OCI-LY1 (cell line): ENCODE measurements at regions not wholly inside any gene's neighbourhood (a gene's known extent, or its start where the extent isn't known, plus 50 kb on each side); places are given as distances from the start of the nearest gene placed in this dataset.

ENCODE experiments used
- EZH2 ChIP-seq: fragments of 200-600 bp; sonication (generic), shearing (Covaris generic); IDR thresholded peaks from 2 replicates; pipeline ENCODE4 v1.8.0; 2017; ENCODE audit warnings: borderline replicate concordance, mixed run types, mild to moderate bottlenecking, antibody characterized with exemption, low read length, moderate library complexity, mixed read lengths
- TF ChIP-seq, protein P1 (sequence below): fragments of 200-600 bp; sonication (generic), shearing (Covaris generic); IDR thresholded peaks from 2 replicates; pipeline ENCODE4 v1.5.1; 2017; ENCODE audit warnings: mild to moderate bottlenecking, antibody characterized with exemption, low read length, moderate library complexity, mixed read lengths

DNA sequence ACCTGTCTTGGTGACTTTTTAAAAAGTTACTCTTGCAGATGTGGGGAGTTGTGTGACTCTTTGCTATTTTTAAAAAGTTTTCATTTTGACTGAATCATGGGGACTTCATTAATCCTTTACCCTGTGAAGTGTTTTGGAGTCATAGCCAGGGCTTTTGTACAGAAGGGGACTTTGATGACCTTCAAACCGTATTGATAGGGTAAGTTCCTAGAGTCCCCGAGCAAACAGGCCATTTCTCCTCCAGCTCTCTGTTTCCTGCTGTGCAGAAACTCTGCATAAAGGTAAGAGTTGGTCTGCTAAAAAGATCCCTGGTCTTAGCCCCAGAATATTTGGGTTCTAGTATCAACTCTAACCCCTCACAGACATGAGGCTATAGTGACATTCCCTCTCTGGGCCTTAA, 170.8 kb upstream of the BCL6 start:
- TF ChIP-seq, protein P1, sequence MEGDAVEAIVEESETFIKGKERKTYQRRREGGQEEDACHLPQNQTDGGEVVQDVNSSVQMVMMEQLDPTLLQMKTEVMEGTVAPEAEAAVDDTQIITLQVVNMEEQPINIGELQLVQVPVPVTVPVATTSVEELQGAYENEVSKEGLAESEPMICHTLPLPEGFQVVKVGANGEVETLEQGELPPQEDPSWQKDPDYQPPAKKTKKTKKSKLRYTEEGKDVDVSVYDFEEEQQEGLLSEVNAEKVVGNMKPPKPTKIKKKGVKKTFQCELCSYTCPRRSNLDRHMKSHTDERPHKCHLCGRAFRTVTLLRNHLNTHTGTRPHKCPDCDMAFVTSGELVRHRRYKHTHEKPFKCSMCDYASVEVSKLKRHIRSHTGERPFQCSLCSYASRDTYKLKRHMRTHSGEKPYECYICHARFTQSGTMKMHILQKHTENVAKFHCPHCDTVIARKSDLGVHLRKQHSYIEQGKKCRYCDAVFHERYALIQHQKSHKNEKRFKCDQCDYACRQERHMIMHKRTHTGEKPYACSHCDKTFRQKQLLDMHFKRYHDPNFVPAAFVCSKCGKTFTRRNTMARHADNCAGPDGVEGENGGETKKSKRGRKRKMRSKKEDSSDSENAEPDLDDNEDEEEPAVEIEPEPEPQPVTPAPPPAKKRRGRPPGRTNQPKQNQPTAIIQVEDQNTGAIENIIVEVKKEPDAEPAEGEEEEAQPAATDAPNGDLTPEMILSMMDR: no peak
- TF ChIP-seq EZH2: no peak
